Dedifferentiated amniotic fluid mesenchymal stem cell (primary cell): ENCODE measurements at regions not wholly inside any gene's neighbourhood (a gene's known extent, or its start where the extent isn't known, plus 50 kb on each side); places are given as distances from the start of the nearest gene placed in this dataset.

ENCODE experiments used
- DNase-seq: peaks from one replicate; pipeline ENCODE4 v3.0.0-alpha.2; 2016; ENCODE audit errors: extremely low spot score

DNA sequence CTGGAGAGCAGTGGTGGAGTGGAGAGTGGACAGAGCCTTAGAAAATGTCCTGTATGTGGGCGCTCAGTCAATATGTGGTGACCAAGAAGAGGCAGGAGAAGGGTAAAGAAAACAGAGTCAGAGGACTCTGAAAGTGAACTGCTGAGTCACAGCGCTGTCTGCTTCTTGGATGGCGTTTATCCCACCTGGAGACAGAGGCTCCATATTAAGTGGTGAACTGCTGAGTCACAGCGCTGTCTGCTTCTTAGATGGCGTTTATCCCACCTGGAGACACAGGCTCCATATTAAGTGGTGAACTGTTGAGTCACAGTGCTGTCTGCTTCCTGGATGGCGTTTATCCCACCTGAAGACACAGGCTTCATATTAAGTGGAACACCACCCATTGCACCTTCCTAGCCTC is 119.3 kb upstream of the RALGAPA2 start:
- no peak for DNase-seq

- no peak for DNase-seq
Measured at GRCh38 chr20:20829681-20830080, 117.2 kb upstream of the RALGAPA2 start.

- DNase-seq: no peak
Measured at GRCh38 chr20:20827992-20828597, 115.7 kb upstream of the RALGAPA2 start.

GRCh38 chr20:20824924-20825584 is 112.6 kb upstream of the RALGAPA2 start:
- DNase-seq: no peak

- DNase-seq: no peak
Measured at GRCh38 chr20:20823476-20823881, 111.0 kb upstream of the RALGAPA2 start.

- no peak for DNase-seq
Measured at GRCh38 chr20:20821484-20822260, 109.2 kb upstream of the RALGAPA2 start.

DNA sequence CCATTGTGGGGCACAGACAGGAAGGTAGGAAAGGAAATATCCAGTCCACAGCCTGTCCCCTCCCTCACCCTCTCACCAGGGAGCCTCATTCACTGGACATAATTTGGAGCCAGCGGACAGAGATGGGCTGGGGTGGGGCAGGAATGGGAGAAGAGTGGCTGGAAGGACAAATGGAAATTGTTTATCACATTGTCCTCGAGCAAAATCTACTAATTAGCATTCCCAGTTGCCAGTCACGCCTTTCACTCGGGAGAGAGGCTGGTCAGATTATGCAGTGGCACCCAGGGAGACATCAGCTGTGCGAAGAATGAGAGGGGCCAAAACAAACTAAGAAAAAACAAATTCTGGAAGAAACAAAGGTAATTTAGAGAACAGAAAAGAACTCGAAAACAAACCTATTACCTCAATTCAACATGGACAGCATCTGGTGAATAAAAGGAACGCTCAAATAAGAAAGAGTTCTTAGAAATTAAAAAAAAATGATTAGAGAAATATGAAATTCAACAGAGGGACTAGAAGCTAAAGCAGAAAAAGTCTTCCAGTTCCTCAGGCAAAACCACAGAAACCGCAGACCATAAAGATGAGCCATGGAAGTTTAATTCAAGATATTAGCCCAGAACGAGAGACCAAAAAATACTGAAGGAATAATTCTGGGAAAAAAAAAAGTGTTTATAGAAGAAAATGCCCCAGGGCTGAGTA is 108.5 kb upstream of the RALGAPA2 start:
- no peak for DNase-seq

DNA sequence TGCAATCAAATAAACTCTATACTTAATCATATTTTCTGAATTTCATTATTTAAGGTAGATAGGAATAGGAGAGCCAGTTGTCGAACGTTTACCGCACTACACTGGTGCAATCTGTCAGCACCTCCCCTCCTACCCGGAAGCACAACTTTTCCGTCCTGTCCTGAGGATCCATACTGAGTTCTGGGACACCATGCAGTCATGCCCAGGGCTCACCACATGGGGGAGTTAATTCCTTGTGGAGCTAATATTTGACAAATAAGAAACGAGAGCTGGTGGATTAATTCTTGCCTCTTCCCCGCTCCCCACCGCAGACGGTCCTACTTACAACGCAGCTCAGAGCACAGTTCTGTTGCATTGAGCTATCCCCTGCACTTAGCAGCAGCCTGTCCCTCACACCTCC is 107.7 kb upstream of the RALGAPA2 start:
- DNase-seq: no peak

DNA sequence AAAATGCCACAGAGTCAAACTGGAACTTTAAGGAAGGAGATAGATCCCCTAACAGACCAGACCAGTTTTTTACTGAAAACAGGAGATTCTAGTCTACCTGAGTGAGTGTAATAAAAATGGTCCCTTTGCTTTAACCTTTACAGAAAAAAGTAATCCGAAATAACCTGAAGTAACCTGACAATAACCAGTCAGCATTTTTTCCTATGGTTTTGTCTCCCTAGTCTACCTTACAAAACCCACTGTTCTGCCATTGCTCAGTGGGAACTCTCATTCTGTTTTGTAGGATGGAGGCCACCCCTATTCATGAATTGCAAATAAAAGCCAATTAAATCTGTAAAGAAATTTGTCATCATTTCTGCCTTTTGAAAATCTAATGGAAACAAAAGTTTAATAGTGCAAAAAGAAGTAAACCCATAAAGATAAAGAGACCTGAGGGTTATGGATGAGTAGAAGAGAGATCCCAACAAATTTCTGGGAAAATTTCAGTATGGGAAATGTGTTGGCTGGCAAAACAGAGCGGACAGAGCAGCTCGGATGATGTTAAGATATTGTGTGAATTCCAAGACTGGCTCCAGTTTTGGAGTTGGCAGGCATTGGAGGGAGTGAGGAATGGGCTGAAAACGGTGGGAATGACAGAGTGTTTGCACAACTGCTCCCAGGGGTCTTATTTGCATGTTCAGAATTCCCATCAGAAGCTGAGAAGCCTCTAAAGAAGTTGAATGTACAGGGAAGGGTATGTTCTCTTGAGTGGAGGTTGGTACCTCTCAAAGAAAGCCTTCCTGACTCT is 104.7 kb upstream of the RALGAPA2 start:
- DNase-seq: no peak

- no peak for DNase-seq
Measured at GRCh38 chr20:20815711-20816455, 103.4 kb upstream of the RALGAPA2 start.

DNA sequence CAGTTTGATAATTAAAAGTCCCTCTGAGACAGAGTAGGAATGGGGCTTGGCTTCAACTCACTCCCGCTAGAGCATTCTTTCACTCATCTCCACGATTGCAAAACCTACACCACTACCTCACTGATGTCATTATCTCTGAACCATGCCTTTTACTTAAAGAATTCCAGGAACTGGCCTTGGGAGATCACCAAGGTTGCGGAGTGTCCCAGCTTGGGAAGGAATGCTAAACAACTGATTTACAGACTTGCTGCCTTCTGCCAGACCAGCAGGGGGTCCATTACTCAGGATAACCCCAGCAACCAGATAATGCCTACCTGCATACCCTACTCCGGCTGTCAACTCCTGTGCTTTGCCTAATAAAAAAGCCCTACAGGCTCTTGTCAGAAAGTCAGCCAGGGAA is 102.2 kb upstream of the RALGAPA2 start:
- no peak for DNase-seq

- DNase-seq: no peak
Measured at GRCh38 chr20:20812136-20812535, 99.7 kb upstream of the RALGAPA2 start.

- no peak for DNase-seq
Measured at GRCh38 chr20:20808016-20808415, 95.6 kb upstream of the RALGAPA2 start.

GRCh38 chr20:20806121-20807095 is 94.0 kb upstream of the RALGAPA2 start:
- no peak for DNase-seq

- DNase-seq: no peak
Measured at GRCh38 chr20:20803011-20803410, 90.6 kb upstream of the RALGAPA2 start.

- DNase-seq: no peak
Measured at GRCh38 chr20:20802328-20802727, 89.9 kb upstream of the RALGAPA2 start.

DNA sequence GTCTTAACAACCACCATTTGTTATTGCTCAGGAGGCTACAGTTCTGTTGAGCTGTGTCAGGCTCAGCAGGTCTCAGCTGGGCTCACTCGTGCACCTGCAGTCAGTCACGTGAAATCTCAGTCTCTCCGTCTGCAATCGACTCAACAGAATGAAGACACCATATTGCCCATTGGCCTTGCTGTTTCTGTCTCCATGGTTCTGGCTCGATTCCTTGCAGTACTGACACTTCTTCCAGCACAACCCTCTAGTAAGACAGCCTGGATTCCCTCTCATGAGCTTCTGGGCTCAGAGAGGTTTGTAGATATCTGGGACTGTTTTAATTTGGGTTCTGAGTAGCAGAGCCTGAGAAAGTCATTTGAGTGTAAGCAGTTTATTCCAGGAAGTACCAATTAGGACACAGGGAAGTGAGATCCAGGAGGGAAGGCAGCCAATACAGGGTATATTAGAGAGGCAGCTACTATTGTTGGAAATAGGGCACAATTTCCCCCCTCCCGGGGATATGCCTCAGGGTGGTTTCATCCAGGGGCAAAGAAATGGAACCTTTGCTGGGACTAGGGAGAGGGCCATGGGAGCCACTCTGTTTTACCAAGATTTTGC is 87.4 kb upstream of the RALGAPA2 start:
- no peak for DNase-seq

GRCh38 chr20:20797521-20798310 is 85.3 kb upstream of the RALGAPA2 start:
- DNase-seq: no peak
